ENCODE measurements at regions not wholly inside any gene's neighbourhood (a gene's known extent, or its start where the extent isn't known, plus 50 kb on each side); places are given as distances from the start of the nearest gene placed in this dataset.

DNA sequence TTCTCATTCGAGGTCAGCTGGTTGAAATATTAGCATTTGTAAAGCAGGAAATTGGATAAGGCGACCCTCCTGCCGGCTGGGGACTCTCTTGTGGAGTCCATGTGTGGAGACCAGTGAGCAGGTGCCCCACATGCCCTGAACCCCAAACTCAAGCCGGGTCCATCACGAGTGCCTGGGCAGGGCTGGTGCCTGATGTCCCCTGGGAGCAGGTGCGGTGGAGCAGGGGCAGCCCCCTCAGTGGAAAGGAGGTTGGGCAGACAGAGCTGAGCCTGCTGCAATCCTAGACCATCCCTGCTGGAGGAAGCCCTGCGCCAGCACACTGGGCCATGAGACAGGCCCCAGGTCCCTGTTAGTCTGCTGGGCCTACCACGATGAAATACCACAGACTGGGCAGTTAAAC lies 395.6 kb downstream of the NPHP4 start:
- no peak for TF ChIP-seq SIN3A (IDR thresholded peaks at IDR 0.05; ENCODE audit: borderline replicate concordance, insufficient read depth, low read length)
- no peak for TF ChIP-seq REST (IDR thresholded peaks at IDR 0.05; ENCODE audit: insufficient read depth in 1 of 2, low read depth in 2 of 2, low read length in 2 of 2)
- TF ChIP-seq POLR2AphosphoS5 (IDR thresholded peaks at IDR 0.05; ENCODE audit: low read depth, low read length), result no peak

Measured in PFSK-1 (cell line).